Neural progenitor cell (in vitro differentiated cells): ENCODE measurements at regions not wholly inside any gene's neighbourhood (a gene's known extent, or its start where the extent isn't known, plus 50 kb on each side); places are given as distances from the start of the nearest gene placed in this dataset.

Source experiments
- CTCF ChIP-seq: fragments of 200-600 bp; sonication (generic); IDR thresholded peaks from 2 replicates; pipeline ENCODE4 v1.5.1; 2017; ENCODE audit warnings: antibody characterized with exemption, mild to moderate bottlenecking
- EZH2 ChIP-seq: fragments of 200-600 bp; sonication (generic); IDR thresholded peaks from 2 replicates; pipeline ENCODE4 v1.6.1; 2017; ENCODE audit warnings: antibody characterized with exemption, mild to moderate bottlenecking, moderate library complexity
- EZH2phosphoT487 ChIP-seq: fragments of 200-600 bp; sonication (generic); IDR thresholded peaks from 2 replicates; pipeline ENCODE4 v1.6.1; 2017; ENCODE audit warnings: antibody characterized with exemption

DNA sequence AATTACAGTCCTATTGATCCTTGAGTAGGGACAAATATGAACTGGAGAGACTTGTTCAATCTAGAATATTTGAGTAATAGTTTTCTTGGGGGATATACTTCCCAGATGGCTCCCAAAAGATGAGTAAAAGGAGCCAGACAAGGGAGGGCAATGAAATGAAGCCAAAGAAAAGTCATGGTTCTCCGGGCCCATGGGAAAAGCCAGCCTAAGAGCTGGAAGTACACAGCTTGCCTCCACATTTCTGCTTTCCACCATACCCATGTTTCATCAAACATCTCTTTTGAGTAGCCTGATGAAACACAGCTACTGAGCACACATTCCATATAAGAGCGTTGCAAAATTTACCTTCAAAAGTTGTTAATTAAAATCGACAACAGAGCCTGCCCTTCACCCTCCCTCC, 535.0 kb upstream of the FZD8 start:
- TF ChIP-seq CTCF (no peak), EZH2phosphoT487 (no peak), EZH2 (no peak)
